GM19023 (cell line): ENCODE measurements at regions not wholly inside any gene's neighbourhood (a gene's known extent, or its start where the extent isn't known, plus 50 kb on each side); places are given as distances from the start of the nearest gene placed in this dataset.
"Not testable (repeated sequence)": the region's sequence is repeated elsewhere in the genome, so short reads cannot be mapped to it uniquely, and the experiment has no call there.

Source experiments
- ATAC-seq: cut with Tn5 transposase; IDR thresholded peaks from one replicate; pipeline ENCODE4 v1.9.1; 2021; ENCODE audit warnings: mild to moderate bottlenecking, moderate library complexity; ENCODE audit not compliant: unreplicated experiment

DNA sequence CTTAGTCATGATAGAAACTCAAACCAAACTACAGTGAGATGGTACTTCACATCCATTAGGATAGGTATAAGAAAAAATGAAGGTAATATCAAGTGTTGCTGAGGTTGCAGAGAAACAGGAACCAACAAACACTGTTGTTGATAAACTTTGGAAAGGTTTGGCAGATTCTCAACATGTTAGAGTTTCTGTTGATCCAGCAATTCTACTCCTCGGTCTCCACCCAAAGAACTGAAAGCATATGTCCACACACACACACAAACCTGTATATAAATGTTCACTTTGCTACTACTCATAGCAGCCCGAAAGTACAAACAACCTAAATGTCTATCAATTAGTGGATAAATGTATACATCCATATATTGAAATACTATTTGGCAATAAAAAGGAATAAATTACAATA is 128.3 kb upstream of the CARMIL1 start:
- no peak for ATAC-seq

DNA sequence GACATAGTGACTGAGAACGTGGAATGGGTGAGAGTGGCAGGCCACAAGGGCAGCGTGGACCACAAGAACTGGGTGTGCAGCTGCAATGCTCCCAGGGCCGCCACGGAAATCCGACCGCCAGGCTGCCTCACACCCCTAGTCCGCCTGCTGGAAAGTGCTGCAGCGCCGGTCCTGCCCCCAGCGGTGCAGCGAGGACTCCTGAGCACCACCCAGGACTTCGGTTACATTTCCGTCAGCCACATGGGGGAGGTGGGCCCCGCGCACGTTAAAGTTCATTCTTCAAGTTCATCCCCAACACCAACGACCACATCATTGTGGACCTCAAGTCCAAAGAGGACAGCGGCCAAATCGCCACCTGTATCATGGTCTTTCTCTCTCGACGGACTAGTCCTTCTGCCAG is 126.1 kb upstream of the CARMIL1 start:
- ATAC-seq = no peak

DNA sequence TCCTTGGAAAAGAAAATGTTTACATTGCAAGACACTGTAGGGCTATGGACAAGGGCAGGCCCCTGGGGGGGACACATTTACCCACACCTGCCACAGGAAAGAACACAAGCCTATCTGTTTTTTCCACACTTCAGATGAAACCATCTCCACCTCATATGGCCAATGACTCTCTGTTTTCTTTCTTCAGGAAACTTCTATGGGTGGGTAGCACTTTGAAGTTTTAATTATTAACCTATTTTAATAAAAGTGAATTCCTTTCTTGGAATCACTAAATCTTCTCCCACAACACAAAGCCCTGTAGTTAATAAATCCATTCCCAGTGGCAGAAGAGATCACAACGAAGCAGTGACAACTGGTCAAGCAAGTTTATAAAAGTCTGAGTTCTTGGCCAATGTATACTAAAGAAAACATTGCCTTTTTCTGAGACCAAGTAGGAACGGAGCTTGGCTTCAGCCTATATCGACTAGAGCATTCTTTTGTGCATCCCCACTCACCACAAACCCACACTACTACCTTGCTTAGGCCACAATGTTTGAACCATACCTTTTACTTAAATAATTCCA is 125.1 kb upstream of the CARMIL1 start:
- no peak for ATAC-seq

DNA sequence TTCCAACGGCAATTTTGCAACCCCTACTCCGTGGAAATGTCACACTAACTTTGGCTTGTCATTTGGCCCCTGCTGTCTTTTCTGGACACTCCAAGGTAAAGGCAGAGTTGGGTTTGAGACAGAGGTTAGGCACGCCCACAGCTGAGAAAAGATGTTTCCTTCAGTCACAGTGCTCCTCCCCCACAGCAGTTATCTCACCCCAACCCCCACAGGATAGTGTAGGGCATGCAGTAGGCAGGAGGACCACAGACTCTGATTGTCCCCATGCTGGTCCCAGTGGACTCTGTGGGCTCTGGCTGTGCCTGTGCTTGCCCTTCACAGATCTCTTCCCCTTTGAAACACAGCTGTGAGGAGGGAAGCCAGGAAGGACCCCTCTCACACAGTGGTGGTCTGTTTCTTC is 124.0 kb upstream of the CARMIL1 start:
- no peak for ATAC-seq

DNA sequence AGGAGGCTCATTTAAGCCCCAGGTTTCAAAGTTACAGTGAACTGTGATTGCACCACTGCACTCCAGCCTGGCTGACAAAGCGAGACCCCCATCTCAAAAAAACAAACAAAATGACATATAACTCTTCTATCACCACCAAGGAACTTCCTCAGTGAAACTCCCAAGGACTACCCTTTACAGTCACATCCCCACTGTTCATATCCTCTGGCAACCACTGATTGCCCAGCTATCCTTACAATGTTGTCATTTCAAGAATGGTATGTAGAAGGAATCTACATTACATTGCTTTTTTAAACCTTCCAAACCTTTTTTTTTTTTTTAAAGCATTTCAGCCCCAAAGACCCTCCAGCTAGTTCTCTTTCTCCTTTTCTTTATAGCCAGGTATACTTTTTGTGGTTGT is 123.1 kb upstream of the CARMIL1 start:
- no peak for ATAC-seq

DNA sequence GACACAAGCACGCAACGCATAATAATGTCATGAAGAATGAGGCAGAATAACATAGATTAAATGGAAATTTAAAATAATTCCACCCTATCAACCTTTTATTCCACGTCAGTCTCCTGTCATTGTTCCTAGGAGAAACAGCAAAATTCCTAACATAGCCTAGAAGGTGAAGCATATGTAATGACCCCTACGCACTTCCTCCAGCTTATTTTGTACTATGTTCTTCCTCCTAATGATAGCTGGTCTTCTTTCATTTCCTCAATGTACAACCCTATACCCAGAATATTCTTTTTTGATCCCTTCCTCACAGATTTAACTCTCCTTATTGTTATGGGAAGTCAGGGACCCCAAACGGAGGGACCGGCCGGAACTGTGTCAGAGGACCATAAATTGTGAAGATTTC is 122.0 kb upstream of the CARMIL1 start:
- ATAC-seq = no peak

DNA sequence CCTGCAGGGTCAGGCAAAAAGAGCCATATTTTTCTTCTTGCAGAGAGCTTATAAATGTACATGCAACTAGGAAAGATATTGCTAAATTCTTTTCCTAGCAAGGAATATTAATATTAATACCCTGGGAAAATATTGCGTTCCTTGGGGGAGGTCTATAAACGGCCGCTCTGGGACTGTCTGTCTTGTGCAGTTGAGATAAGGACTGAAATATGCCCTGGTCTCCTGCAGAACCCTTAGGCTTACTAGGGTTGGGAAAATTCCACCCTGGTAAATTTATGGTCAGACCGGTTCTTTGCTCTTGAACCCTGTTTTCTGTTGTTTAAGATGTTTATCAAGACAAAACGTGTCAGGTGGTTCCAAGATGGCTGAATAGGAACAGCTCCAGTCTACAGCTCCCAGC is 121.3 kb upstream of the CARMIL1 start:
- ATAC-seq = no peak

DNA sequence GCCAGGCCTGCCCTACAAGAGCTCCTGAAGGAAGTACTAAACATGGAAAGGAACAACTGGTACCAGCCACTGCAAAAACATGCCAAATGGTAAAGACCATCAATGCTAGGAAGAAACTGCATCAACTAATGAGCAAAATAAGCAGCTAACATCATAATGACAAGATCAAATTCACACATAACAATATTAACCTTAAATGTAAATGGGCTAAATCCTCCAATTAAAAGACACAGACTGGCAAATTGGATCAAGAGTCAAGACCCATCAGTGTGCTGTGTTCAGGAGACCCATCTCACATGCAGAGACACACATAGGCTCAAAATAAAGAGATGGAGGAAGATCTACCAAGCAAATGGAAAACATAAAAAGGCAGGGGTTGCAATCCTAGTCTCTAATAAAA is 119.0 kb upstream of the CARMIL1 start:
- ATAC-seq = not testable (repeated sequence)

DNA sequence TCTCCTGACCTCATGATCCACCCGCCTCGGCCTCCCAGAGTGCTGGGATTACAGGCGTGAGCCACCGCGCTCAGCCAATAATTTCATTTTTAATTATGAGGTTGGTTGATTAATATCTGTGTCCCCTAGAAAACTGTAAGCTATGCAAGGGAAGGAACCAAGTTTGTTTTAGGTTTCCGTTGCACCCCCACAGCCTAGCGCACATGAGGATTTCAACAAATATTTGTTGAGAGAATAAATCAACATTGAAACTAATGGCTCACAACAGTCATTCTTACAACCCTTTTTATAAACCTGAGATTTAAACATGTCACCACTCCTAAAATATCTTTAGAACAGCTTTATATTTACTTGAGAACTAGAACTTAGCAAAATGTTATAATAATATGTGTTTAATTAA is 114.0 kb upstream of the CARMIL1 start:
- ATAC-seq = no peak

DNA sequence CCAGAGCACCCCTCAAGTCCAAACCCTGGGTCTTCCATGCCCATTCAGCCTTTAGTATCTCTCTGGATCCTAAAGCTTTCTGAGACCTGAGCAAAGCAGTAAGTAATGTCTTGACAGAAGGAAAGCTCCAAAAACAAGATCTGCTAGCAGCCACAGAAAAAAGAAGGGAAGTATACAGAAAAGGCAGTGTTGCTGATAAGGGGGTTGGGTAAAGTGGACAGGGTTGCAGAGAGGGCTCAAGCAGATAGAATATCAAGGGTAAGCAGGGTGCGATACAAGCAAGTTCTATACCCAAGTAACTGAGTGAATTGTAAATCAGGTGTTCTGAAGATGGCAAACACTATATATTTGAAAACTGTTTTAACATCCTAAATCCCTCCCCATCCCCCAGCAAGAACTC is 113.4 kb upstream of the CARMIL1 start:
- ATAC-seq = no peak

DNA sequence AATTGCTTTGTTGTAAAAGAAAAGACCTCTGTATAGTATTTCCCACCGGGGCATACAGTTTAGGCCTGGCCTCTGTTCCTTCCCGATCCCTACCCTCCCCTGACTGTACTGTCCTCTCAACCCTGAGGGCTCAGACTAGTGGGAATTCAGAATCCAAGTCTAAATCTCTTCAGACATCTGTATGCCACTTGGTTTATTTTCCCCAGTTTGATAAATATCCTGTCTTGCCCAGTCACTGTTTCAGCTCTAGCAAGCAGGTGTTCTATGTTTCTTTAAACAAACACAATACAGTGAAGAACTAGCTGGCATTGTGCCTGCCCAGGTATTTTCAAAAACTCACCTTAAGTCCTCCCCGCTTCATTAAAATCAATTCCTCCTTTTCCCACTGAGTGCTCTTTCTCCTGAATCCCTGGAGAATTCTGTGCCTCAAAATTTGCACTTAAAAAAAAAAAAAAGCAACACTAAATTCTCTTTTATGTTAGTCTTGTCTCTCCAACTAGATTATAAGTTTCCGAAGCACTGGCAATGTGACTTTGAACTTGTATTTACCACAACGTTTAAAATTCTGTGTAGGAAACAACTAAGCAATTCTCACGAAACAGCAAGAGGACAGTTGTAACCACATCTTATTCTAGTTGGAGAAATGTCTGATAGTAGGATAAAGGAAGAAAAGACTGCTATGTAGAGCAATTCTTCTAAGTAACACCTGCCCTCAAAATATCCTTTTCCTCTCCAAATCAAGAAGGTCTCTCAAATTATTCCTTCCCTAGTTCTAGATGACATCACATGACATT is 112.0 kb upstream of the CARMIL1 start:
- no peak for ATAC-seq

DNA sequence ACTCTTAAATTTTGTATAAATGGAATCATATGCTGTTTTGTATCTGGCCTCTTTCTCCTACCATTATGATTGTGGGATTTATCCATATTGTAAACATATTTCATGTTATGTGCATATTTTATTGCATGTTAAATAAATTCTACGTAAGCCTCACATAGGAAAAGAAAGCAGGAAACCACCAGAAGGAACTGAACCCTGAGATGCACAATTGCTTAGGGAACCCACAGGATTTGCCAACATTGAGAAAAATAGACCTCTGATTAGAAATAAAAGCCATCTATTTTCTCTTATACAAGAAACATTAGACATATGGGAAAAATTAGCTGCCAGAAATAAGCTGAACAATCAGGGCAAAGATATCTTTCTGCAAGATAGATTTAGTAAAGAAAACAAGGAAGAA is 111.2 kb upstream of the CARMIL1 start:
- ATAC-seq = no peak

DNA sequence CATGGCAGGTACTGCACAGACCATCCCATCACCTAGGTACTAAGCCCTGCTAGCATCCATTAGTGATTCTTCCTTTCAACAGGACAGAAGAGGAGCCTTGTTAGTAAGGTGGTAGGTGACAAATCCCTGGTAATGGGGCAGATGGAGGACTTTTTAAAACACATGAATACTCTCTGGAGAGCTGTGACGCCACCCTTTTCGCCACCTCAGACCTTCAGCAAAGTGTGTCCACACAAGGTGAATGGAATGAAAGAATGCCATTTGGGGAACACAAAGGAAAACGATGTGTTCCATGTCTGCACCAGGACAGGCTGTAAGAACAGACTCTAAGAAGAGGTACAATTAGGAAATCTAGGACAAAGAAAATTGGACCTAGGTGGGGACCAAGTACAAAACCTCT is 110.5 kb upstream of the CARMIL1 start:
- ATAC-seq = no peak

DNA sequence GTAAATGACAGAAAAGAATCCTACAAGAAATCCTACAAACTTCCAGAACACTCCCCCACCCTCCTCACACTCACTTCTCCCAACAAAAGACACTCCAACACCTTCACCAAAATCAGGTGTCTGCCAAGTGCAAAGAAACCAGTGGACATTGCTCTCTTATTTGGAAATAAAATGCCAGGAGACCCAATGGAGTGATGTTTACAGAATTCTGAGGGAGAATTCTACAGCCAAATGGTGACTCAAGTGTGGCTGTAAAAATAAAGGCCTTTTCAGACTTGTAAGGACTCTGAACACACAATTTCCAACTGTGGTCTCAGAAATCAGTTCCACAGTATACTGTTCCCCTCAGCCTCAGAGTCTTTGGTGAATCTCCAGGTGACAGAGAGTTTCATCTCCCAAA is 109.6 kb upstream of the CARMIL1 start:
- no peak for ATAC-seq

DNA sequence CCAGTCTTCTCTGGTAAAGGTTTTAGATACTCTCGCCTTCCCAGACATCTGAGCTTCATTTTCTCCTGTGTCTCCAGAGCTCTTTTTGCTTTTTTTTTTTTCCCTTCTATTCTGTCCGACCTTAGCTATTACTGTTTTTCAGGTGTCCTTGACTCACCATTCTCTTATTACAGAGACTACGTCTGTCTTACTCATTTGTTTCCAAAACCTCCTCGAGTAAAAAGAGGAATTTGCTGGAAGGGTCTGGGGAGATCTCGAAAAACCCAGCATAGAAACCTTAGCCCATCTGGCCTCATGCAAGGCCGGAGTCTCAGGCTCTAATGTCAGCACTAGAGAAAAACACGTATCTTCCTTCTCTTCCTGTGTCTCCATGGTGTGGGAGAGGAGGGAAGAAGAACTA is 109.2 kb upstream of the CARMIL1 start:
- no peak for ATAC-seq

DNA sequence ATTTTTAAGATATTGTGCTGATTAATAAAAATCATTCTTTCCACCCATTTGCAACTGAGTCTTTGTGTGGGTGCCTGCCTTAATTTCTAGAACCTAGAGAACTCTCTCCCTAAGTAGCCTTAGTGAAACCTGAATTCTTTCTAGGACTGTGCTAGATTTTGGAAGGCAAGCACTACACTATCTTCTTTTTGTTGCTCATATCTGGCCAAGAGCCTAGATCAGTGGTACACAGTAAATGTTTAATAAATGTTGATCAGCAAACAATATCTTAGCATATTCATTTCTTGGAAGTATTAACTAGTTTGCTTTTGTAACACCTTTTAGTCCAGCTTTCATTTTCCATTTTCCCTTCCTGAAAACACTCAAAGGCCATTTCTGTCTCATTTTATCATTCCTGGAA is 108.5 kb upstream of the CARMIL1 start:
- no peak for ATAC-seq

DNA sequence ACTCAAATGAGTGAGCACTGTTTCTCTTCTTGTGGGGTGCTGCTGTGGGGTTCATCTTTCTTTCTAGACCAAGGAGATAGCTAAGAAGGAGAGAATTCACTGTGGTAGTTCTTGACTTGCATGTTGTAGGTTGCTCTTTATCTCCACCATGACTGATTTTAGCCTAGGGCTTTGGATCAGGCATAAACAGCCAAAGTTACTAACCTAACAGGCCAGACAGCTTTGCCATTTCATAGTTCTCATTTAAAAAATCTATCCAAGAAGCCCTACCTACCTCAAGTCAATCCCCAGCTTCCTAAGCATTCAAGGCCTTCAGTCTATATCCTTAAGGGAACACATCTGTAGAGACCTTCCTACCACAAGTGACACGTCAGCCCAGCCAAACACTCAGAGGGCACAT is 107.9 kb upstream of the CARMIL1 start:
- ATAC-seq = no peak

DNA sequence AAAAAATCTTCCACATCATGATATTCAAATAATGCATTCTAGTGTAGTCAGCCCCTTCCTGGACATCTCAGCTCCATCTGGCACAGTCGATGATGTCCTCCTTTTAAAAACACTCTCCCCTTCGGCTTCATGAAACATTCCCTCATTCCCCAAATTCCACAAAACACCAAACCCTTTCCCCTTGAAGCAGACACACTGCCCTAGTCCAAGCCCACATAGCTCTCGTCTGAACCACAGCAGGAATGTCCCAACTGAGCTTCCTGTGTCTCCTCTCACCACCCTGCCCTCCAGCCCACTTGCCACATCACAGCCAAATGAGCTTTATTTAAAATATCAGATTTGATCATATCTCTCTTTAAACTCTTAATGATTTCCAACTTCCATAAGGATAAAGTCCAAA is 106.4 kb upstream of the CARMIL1 start:
- no peak for ATAC-seq

DNA sequence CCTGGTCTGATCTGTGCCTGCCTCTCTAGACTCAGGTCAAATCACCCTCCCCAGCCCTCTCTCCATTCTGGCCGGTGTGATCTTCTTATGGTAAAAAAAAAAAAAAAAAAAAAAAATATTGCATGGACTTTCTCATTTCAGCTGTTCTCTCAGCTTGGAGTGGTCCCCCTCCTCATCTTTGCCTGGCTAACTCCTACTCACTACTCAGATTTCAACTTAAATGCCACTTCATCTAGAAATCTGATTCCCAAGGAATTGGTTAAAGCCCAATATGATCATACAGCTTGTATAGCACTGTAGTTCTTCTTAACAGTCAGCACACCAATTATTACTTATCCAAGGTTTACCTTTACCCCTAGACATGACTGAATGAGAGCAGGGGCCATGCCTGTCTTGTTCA is 105.9 kb upstream of the CARMIL1 start:
- ATAC-seq = no peak

DNA sequence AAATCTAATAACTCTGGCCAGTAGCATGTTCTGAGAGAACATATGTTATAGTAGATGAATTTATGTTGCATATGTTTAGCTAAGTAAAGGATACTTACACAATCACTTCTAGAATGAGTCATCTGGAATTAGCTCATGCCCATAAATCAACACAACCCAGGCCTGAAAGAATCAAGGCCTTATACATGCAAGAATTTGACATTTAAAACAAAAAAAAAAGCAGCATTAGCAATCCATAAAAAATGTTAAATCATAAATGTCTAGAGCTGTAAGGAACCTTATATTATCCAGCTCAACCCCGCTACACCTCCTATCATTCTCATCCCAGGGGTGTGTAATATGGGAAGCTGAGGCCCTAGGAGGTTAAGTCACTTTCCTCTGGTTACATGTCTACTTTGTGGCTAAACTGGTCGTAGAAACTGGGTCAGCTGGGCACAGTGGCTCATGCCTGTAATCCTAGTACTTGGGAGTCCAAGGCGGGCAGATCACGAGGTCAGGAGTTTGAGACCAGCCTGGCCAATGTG is 105.2 kb upstream of the CARMIL1 start:
- ATAC-seq = no peak

DNA sequence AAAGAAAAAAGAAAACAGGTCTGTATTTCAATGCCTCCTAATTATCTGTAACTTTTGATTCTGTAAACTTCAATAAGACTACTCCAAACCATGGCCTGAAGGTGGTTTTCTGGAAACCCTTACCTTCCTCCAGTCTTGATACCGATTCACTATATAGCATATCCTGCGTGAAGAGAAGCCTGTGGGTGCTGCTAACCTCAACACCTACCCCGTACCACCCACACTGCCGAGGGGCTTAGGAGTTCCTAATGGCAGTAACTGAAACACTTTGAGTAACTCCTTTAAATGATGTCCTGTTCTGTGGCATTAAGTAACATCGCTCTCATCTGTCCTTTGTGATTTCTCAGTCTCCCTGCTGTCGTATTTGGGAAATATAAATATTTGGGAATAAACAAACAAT is 104.5 kb upstream of the CARMIL1 start:
- no peak for ATAC-seq

DNA sequence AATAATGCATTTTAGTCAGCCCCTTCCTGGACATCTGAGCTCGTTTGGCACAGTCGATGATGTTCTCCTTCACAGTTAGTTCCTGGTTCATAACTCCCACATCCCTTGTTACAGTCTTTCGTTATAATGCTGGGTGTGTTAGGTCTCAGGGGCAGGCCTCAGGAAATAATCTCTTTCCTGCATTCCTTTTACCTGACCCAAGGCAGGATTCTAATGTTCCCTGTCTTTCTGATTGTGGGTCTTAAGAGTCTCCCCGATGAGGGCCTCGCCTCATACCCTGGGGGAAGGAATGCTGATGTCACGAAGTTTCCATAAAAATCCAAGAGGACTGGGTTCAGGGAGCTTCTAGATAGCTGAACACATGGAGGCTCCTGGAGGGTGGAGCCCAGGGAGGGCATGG is 104.0 kb upstream of the CARMIL1 start:
- ATAC-seq = no peak

DNA sequence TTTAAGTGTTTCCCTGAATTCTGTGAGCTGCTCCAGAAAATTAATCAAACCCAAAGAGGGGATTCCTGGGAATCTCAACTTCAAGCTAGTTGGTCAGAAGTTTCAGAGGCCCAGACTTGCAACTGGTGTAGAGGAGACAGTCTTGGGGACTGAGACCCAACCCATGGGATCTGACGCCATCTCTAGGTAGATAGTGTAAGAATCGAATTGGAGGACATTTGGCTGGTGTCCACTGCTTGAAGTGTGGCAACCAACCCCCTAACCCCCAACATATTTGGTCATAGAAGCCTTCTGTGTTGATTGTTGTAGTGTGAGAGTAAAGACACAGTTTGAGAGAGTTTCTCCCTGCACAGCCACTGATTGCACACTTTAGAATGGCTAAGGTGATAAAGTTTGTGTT is 103.5 kb upstream of the CARMIL1 start:
- ATAC-seq = no peak
